ENCODE measurements at regions not wholly inside any gene's neighbourhood (a gene's known extent, or its start where the extent isn't known, plus 50 kb on each side); places are given as distances from the start of the nearest gene placed in this dataset.

DNA sequence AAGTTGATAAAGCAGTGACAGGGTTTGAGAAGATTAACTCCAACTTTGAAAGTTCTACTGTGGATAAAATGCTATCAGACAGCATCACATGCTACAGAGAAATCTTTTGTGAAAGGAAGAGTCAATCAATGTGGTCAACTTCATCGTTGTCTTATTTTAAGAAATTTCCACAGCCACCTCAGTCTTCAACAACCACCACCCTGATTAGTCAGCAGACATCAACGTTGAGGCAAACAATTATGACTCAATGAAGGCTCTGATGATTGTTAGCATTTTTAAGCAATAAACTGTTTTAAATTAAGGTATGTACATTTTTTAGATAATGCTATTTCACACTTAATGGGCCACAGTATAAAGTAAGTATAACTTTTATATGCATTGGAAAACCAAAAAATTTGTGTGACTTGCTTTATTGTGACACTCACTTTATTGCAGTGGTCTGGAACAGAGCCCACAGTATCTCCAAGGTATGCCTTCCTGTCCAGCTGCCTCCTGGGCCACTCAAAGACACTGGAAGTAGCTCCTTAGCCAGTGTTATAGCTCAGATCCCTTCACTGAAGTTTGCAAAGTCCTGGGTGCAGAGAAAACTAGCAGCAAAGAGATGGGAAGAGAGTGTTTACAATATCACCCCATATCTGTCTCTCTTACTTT is 293.1 kb downstream of the ARHGAP12 start:
- Histone ChIP-seq H3K36me3 (ENCODE audit: control insufficient read depth in 4 of 4, insufficient read depth in 3 of 4, low read depth in 1 of 4, low read length in 3 of 4) (no peaks in the 10 kb centered on the region), H3K27ac (ENCODE audit: low read depth in 1 of 2, low read length in 2 of 2) (no peak overlapping the region), H3K9me3 (ENCODE audit: control insufficient read depth in 4 of 4, low read length in 3 of 4) (no peaks in the 10 kb centered on the region), H3K27me3 (ENCODE audit: control insufficient read depth in 4 of 4, insufficient read depth in 4 of 4, low read length in 3 of 4) (no peaks in the 10 kb centered on the region), H3K4me3 (ENCODE audit: low read depth in 1 of 3, low read length in 3 of 3) (no peak overlapping the region), H3K4me1 (ENCODE audit: control insufficient read depth in 4 of 4, insufficient read depth in 4 of 4, low read length in 3 of 4) (no peaks in the 10 kb centered on the region), H3K9ac (ENCODE audit: low read depth in 1 of 2, low read length in 2 of 2) (no peak overlapping the region)
- no peak for TF ChIP-seq TAF1 (conservative IDR thresholded peaks at IDR 0.05)
- TF ChIP-seq FOXA1 (IDR thresholded peaks at IDR 0.05): no peak
- no peak for TF ChIP-seq GABPA (IDR thresholded peaks at IDR 0.05 in 1 of 2, conservative IDR thresholded peaks at IDR 0.05 in 1 of 2)
- TF ChIP-seq, protein P1, sequence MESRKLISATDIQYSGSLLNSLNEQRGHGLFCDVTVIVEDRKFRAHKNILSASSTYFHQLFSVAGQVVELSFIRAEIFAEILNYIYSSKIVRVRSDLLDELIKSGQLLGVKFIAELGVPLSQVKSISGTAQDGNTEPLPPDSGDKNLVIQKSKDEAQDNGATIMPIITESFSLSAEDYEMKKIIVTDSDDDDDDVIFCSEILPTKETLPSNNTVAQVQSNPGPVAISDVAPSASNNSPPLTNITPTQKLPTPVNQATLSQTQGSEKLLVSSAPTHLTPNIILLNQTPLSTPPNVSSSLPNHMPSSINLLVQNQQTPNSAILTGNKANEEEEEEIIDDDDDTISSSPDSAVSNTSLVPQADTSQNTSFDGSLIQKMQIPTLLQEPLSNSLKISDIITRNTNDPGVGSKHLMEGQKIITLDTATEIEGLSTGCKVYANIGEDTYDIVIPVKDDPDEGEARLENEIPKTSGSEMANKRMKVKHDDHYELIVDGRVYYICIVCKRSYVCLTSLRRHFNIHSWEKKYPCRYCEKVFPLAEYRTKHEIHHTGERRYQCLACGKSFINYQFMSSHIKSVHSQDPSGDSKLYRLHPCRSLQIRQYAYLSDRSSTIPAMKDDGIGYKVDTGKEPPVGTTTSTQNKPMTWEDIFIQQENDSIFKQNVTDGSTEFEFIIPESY (IDR thresholded peaks at IDR 0.05): no peak
- TF ChIP-seq SP1 (IDR thresholded peaks at IDR 0.05): no peak
- TF ChIP-seq NR2F2 (IDR thresholded peaks at IDR 0.05): no peak
- TF ChIP-seq HNF4G (IDR thresholded peaks at IDR 0.05): no peak
- no peak for TF ChIP-seq REST (IDR thresholded peaks at IDR 0.05)
- no peak for TF ChIP-seq FOXA2 (IDR thresholded peaks at IDR 0.05)
- TF ChIP-seq JUND (IDR thresholded peaks at IDR 0.05): no peak
- TF ChIP-seq ATF3 (IDR thresholded peaks at IDR 0.05): no peak
- TF ChIP-seq EGR1 (IDR thresholded peaks at IDR 0.05; ENCODE audit: low read depth in 2 of 2): no peak
- no peak for TF ChIP-seq RAD21 (IDR thresholded peaks at IDR 0.05)
- TF ChIP-seq, protein P2, sequence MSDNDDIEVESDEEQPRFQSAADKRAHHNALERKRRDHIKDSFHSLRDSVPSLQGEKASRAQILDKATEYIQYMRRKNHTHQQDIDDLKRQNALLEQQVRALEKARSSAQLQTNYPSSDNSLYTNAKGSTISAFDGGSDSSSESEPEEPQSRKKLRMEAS (IDR thresholded peaks at IDR 0.05): no peak
- TF ChIP-seq RXRA (IDR thresholded peaks at IDR 0.05): no peak
- no peak for DNase-seq (ENCODE audit: low spot score)
- 55% methylated on average over 2 of the region's 2 CpGs for WGBS

DNA sequence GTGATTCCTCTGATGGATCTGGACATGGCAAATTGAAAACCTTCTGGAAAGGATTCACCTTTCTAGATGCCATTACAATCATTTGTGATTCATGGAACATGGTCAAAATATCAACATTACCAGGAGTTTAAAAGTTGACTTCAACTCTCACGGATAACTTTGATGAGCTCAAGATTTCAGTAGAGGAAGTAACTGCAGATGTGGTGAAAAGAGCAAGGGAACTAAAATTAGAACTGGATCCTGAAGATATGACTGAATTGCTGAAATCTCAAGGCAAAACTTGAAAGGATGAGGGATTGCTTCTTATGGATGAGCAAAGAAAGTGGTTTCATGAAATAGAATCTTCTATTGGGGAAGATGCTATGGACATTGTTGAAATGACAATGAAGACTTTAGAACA is 293.6 kb downstream of the ARHGAP12 start:
- 60% methylated on average over 1 of the region's 1 CpG for WGBS
- no peaks in the 10 kb centered on the region for H3K4me1 ChIP-seq (ENCODE audit: control insufficient read depth in 4 of 4, insufficient read depth in 4 of 4, low read length in 3 of 4)
- no peak for TF ChIP-seq YY1 (IDR thresholded peaks at IDR 0.05)
- TF ChIP-seq, protein P1 (IDR thresholded peaks at IDR 0.05): no peak
- no peak for TF ChIP-seq SP1 (IDR thresholded peaks at IDR 0.05)
- TF ChIP-seq FOXA2 (IDR thresholded peaks at IDR 0.05): no peak
- no peak for TF ChIP-seq HNF4A (conservative IDR thresholded peaks at IDR 0.05)
- TF ChIP-seq, protein P2 (IDR thresholded peaks at IDR 0.05): no peak
- TF ChIP-seq JUND (IDR thresholded peaks at IDR 0.05): no peak
- TF ChIP-seq GABPA (IDR thresholded peaks at IDR 0.05 in 1 of 2, conservative IDR thresholded peaks at IDR 0.05 in 1 of 2): no peak
- no peak for TF ChIP-seq CTCF (IDR thresholded peaks at IDR 0.05; ENCODE audit: low read depth, low read length, missing input control)
- no peak for TF ChIP-seq FOXA1 (IDR thresholded peaks at IDR 0.05)
- TF ChIP-seq RXRA (IDR thresholded peaks at IDR 0.05): no peak
- no peak for TF ChIP-seq ATF3 (IDR thresholded peaks at IDR 0.05)
- TF ChIP-seq EGR1 (IDR thresholded peaks at IDR 0.05; ENCODE audit: low read depth in 2 of 2): no peak
- no peak for TF ChIP-seq TAF1 (conservative IDR thresholded peaks at IDR 0.05)

More for the DNA sequence above, 293.6 kb downstream of the ARHGAP12 start:
- Histone ChIP-seq H3K27ac (ENCODE audit: low read depth in 1 of 2, low read length in 2 of 2) (no peak overlapping the region), H3K9ac (ENCODE audit: low read depth in 1 of 2, low read length in 2 of 2) (no peak overlapping the region), H3K36me3 (ENCODE audit: control insufficient read depth in 4 of 4, insufficient read depth in 3 of 4, low read depth in 1 of 4, low read length in 3 of 4) (no peaks in the 10 kb centered on the region), H3K9me3 (ENCODE audit: control insufficient read depth in 4 of 4, low read length in 3 of 4) (no peaks in the 10 kb centered on the region), H3K4me3 (ENCODE audit: low read depth in 1 of 3, low read length in 3 of 3) (no peak overlapping the region), H3K27me3 (ENCODE audit: control insufficient read depth in 4 of 4, insufficient read depth in 4 of 4, low read length in 3 of 4) (no peaks in the 10 kb centered on the region)
- DNase-seq (ENCODE audit: low spot score): no peak
